ENCODE measurements at regions not wholly inside any gene's neighbourhood (a gene's known extent, or its start where the extent isn't known, plus 50 kb on each side); places are given as distances from the start of the nearest gene placed in this dataset.
"Not testable (repeated sequence)": the region's sequence is repeated elsewhere in the genome, so short reads cannot be mapped to it uniquely, and the experiment has no call there.

DNA sequence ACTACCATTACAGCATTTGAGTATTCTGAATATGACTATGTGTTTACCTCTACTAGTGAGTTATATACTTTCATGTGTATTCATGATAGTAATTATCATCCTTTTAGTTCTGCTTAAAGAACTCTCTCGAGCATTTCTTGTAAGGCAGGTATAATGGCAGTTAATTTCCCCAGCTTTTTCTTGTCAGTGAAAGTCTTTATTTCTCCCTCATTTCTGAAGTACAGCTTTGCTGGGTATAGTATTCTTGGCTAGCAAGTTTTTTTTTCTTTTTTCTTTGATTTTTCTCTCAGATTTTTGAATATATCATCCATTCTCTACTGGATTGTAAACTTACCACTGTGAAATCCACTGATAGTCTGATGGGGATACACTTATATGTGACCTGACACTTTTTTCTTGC is 165.9 kb upstream of the ARHGAP5 start:
- no peak overlapping the region for H3K4me3 ChIP-seq (ENCODE audit: low read depth, low read length)
- TF ChIP-seq, protein P1, sequence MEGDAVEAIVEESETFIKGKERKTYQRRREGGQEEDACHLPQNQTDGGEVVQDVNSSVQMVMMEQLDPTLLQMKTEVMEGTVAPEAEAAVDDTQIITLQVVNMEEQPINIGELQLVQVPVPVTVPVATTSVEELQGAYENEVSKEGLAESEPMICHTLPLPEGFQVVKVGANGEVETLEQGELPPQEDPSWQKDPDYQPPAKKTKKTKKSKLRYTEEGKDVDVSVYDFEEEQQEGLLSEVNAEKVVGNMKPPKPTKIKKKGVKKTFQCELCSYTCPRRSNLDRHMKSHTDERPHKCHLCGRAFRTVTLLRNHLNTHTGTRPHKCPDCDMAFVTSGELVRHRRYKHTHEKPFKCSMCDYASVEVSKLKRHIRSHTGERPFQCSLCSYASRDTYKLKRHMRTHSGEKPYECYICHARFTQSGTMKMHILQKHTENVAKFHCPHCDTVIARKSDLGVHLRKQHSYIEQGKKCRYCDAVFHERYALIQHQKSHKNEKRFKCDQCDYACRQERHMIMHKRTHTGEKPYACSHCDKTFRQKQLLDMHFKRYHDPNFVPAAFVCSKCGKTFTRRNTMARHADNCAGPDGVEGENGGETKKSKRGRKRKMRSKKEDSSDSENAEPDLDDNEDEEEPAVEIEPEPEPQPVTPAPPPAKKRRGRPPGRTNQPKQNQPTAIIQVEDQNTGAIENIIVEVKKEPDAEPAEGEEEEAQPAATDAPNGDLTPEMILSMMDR (IDR thresholded peaks at IDR 0.05; ENCODE audit: insufficient read depth, low read depth, low read length), result no peak
- DNase-seq (ENCODE audit: low read depth), result no peak

DNA sequence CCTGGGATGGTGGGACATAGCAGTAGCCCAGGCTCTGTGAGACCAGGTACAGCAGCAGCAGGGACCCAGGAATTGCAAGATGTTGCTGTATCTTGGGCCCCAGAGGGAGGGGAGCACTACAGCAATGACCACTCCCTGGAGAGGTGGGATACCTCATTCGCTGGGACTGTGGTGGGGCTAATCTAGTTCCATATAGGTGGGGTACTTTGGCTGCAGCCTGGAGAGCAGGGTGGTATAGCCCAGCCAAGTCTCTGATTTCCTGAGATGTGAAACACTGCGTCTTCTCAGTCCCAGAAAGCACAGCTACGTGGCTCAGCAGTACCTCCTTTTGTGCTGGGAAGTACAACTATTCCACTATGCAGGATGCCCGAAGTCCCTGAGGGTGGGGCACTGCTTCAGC is 163.7 kb upstream of the ARHGAP5 start:
- H3K4me3 ChIP-seq (ENCODE audit: low read depth, low read length), result no peak overlapping the region
- no peak for DNase-seq (ENCODE audit: low read depth)
- TF ChIP-seq, protein P1 (IDR thresholded peaks at IDR 0.05; ENCODE audit: insufficient read depth, low read depth, low read length), result no peak

DNA sequence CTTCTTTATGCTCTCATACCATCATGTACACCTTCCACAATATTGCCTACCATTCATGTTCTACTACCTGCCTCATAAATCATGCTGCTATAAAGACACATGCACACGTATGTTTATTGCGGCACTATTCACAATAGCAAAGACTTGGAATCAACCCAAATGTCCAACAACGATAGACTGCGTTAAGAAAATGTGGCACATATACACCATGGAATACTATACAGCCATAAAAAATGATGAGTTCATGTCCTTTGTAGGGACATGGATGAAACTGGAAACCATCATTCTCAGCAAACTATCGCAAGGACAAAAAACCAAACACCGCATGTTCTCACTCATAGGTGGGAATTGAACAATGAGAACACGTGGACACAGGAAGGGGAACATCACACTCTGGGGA is 158.8 kb upstream of the ARHGAP5 start:
- H3K4me3 ChIP-seq (ENCODE audit: low read depth, low read length); DNase-seq (ENCODE audit: low read depth): not testable (repeated sequence)

GRCh38 chr14:31920001-31920400 is 157.1 kb upstream of the ARHGAP5 start:
- TF ChIP-seq, protein P1 (IDR thresholded peaks at IDR 0.05; ENCODE audit: insufficient read depth, low read depth, low read length), result no peak
- DNase-seq (ENCODE audit: low read depth), result no peak
- no peak overlapping the region for H3K4me3 ChIP-seq (ENCODE audit: low read depth, low read length)

DNA sequence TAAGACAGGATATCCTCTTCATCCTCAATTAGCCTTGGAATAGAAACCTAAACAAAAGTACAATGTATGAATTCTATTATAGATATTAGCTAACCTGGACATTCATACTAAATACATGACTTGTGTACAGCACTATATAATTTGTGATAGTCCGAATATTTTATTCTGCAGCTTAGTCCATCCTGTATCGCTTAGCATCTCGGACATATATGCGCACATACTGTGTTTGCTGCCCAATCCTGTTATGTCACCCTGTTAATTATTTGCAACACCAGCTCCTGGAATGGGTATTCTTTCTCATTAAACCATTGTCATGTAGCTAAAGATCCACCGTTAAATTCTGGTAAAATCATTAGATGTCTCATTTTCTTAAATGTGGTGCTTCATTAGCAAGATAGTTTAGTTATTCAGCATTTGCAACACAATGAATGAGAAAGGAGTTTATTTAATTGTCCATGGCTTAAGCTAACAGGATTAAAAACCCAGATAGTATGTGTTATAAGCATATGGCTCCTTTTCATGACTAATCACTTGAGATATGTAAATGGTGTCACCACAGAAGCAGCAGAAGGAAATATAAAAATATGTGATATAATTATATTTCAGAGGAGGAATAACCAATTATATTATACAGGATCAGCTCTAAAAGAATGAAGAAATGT is 156.0 kb upstream of the ARHGAP5 start:
- TF ChIP-seq, protein P1 (IDR thresholded peaks at IDR 0.05; ENCODE audit: insufficient read depth, low read depth, low read length), result no peak
- peak; percentile 29 for DNase-seq (ENCODE audit: low read depth)

DNA sequence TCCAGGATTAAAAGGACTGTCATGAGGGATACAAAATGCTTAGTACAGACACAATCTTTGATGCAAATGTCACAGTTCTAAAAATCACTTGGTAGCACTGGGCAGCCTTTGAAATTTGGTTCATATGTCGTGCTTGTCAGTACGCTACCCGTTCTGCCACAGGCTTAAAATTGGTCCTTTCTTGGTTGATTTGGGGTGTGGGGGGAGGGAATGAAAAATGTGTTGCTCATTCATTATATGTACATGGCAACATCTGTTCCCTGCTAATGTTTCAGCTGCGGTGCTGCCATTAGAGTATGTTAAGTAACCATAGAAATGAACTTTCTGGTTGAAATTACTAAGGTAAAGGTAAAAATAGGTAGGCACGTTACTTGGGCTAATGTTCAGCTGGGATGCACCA is 155.4 kb upstream of the ARHGAP5 start:
- H3K4me3 ChIP-seq (ENCODE audit: low read depth, low read length), result no peak overlapping the region
- TF ChIP-seq, protein P1 (IDR thresholded peaks at IDR 0.05; ENCODE audit: insufficient read depth, low read depth, low read length), result no peak
- DNase-seq (ENCODE audit: low read depth), result no peak

More for the DNA sequence above, 156.0 kb upstream of the ARHGAP5 start:
- no peak overlapping the region for H3K4me3 ChIP-seq (ENCODE audit: low read depth, low read length)

DNA sequence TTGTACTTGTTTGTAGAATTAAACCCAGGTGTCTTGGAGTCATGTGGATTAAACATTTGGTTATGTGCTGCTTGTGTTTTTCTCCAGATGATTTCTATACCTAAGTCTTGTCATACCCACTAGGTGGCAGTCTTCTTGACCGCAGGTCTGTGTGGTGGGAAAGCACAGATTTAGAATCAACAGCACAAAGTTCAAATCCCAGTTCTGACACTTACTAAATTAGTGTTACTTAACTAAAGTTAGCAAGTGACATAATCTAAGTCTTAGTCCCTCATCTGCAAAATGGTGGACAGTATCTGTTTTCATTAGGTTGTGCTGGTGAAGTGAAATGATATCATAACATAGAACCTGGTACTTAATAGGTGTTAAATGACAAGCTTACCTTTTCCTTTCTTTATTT is 151.0 kb upstream of the ARHGAP5 start:
- TF ChIP-seq, protein P1 (IDR thresholded peaks at IDR 0.05; ENCODE audit: insufficient read depth, low read depth, low read length), result peak; percentile 66
- DNase-seq (ENCODE audit: low read depth), result peak; percentile 61
- H3K4me3 ChIP-seq (ENCODE audit: low read depth, low read length), result no peak overlapping the region
